SK-N-SH treated with all-trans-retinoic acid at 6 μM for 48 hours (cell line): ENCODE measurements at regions not wholly inside any gene's neighbourhood (a gene's known extent, or its start where the extent isn't known, plus 50 kb on each side); places are given as distances from the start of the nearest gene placed in this dataset.

Source experiments
- ATAC-seq: fragments of 200-7000 bp; cut with Tn5 transposase; 3 replicates; pipeline ENCODE4 v1.9.1; 2020; ENCODE audit warnings: mild to moderate bottlenecking, moderate library complexity
- ARNTL ChIP-seq: fragments of 450-650 bp; formaldehyde crosslinking; IDR thresholded peaks from 2 replicates; pipeline ENCODE4 v1.5.0; 2020; ENCODE audit warnings: low read depth, mild to moderate bottlenecking, moderate library complexity, borderline replicate concordance
- CSDC2 ChIP-seq: fragments of 250-450 bp; sonication (Bioruptor Pico); IDR thresholded peaks from 2 replicates; pipeline ENCODE4 v1.5.0; 2020; ENCODE audit warnings: mild to moderate bottlenecking, moderate library complexity
- CSRNP3 ChIP-seq: fragments of 250-450 bp; sonication (Bioruptor Pico); IDR thresholded peaks from 2 replicates; pipeline ENCODE4 v1.5.1; 2021; ENCODE audit warnings: mild to moderate bottlenecking, moderate library complexity
- ESRRG ChIP-seq: fragments of 250-450 bp; sonication (Bioruptor Pico); IDR thresholded peaks from 2 replicates; pipeline ENCODE4 v1.6.1; 2021; ENCODE audit warnings: mild to moderate bottlenecking
- ISL1 ChIP-seq: fragments of 250-450 bp; sonication (Bioruptor Pico); IDR thresholded peaks from 2 replicates; pipeline ENCODE4 v2.1.2; 2022; ENCODE audit warnings: mild to moderate bottlenecking, moderate library complexity
- OSR1 ChIP-seq: fragments of 250-450 bp; sonication (Bioruptor Pico); IDR thresholded peaks from 2 replicates; pipeline ENCODE4 v1.8.0; 2022; ENCODE audit warnings: moderate library complexity, mild to moderate bottlenecking, inconsistent platforms
- POU6F1 ChIP-seq: fragments of 250-450 bp; sonication (Bioruptor Pico); IDR thresholded peaks from 2 replicates; pipeline ENCODE4 v1.8.0; 2021; ENCODE audit warnings: low read depth, mild to moderate bottlenecking, moderate library complexity, borderline replicate concordance
- PPARA ChIP-seq: fragments of 250-450 bp; sonication (Bioruptor Pico); IDR thresholded peaks from 2 replicates; pipeline ENCODE4 v1.5.0; 2020; ENCODE audit warnings: mild to moderate bottlenecking, borderline replicate concordance
- RARB ChIP-seq: fragments of 250-450 bp; sonication (Bioruptor Pico); IDR thresholded peaks from 2 replicates; pipeline ENCODE4 v1.8.0; 2021; ENCODE audit warnings: mild to moderate bottlenecking, moderate library complexity
- TCF4 ChIP-seq: fragments of 250-450 bp; sonication (Bioruptor Pico); IDR thresholded peaks from 2 replicates; pipeline ENCODE4 v1.8.0; 2021; ENCODE audit warnings: mild to moderate bottlenecking, moderate library complexity, borderline replicate concordance
- TOX ChIP-seq: fragments of 250-450 bp; sonication (Bioruptor Pico); IDR thresholded peaks from 2 replicates; pipeline ENCODE4 v1.8.0; 2021; ENCODE audit warnings: mild to moderate bottlenecking, moderate library complexity, borderline replicate concordance
- ZC3H10 ChIP-seq: fragments of 250-450 bp; sonication (Bioruptor Pico); IDR thresholded peaks from 2 replicates; pipeline ENCODE4 v1.5.1; 2021; ENCODE audit warnings: mild to moderate bottlenecking, moderate library complexity
- ZFP3 ChIP-seq: fragments of 250-450 bp; sonication (Bioruptor Pico); IDR thresholded peaks from 2 replicates; pipeline ENCODE4 v1.5.0; 2020; ENCODE audit warnings: mild to moderate bottlenecking, moderate library complexity
- ZFP30 ChIP-seq: fragments of 450-650 bp; formaldehyde crosslinking; IDR thresholded peaks from 2 replicates; pipeline ENCODE4 v1.5.0; 2022; ENCODE audit warnings: mild to moderate bottlenecking, moderate library complexity
- ZNF70 ChIP-seq: fragments of 450-650 bp; formaldehyde crosslinking; IDR thresholded peaks from 2 replicates; pipeline ENCODE4 v1.5.0; 2020; ENCODE audit warnings: mild to moderate bottlenecking, moderate library complexity
- TF ChIP-seq, protein P1 (sequence below): fragments of 250-450 bp; sonication (Bioruptor Pico); IDR thresholded peaks from 2 replicates; pipeline ENCODE4 v1.8.0; 2020; ENCODE audit warnings: mild to moderate bottlenecking, moderate library complexity, borderline replicate concordance
- TF ChIP-seq, protein P2 (sequence below): fragments of 250-450 bp; sonication (Bioruptor Pico); IDR thresholded peaks from 2 replicates; pipeline ENCODE4 v1.5.0; 2020; ENCODE audit warnings: mild to moderate bottlenecking, moderate library complexity

DNA sequence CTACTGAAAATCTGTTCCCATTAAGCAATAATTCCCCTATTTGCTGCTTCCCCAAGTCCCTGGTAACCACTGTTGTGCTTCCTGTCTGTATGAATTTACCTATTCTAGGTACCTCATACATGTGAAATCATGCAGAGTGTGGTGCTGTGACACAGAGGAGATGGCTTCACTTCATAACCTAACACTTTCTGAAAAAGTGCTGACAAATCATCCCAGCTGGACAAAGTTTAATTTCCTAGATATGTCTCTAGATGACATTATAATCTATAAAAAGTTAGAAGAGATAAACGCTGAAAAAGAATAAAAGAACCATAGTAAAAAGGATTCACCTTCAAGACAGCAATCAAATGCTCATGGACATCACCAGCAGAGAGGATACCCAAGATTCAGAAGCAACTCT lies 277.9 kb downstream of the SKIDA1 start:
- ATAC-seq, result no peak
- TF ChIP-seq ZFP30 (CRISPR knock-in tag) (no peak), ESRRG (CRISPR knock-in tag) (no peak), POU6F1 (CRISPR knock-in tag) (no peak), ZC3H10 (no peak), CSDC2 (CRISPR knock-in tag) (no peak)

- no peak for TF ChIP-seq ISL1 (CRISPR knock-in tag)
- TF ChIP-seq ZNF70 (CRISPR knock-in tag), result no peak
- no peak for TF ChIP-seq OSR1 (CRISPR knock-in tag)
- TF ChIP-seq, protein P1, sequence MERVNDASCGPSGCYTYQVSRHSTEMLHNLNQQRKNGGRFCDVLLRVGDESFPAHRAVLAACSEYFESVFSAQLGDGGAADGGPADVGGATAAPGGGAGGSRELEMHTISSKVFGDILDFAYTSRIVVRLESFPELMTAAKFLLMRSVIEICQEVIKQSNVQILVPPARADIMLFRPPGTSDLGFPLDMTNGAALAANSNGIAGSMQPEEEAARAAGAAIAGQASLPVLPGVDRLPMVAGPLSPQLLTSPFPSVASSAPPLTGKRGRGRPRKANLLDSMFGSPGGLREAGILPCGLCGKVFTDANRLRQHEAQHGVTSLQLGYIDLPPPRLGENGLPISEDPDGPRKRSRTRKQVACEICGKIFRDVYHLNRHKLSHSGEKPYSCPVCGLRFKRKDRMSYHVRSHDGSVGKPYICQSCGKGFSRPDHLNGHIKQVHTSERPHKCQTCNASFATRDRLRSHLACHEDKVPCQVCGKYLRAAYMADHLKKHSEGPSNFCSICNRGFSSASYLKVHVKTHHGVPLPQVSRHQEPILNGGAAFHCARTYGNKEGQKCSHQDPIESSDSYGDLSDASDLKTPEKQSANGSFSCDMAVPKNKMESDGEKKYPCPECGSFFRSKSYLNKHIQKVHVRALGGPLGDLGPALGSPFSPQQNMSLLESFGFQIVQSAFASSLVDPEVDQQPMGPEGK (CRISPR knock-in tag), result no peak
- TF ChIP-seq TOX (CRISPR knock-in tag), result no peak
- no peak for TF ChIP-seq CSDC2 (CRISPR knock-in tag)
- TF ChIP-seq RARB (CRISPR knock-in tag), result no peak
- no peak for TF ChIP-seq POU6F1 (CRISPR knock-in tag)
- TF ChIP-seq ZFP30 (CRISPR knock-in tag), result no peak
- no peak for TF ChIP-seq CSRNP3 (CRISPR knock-in tag)
- TF ChIP-seq PPARA (CRISPR knock-in tag), result no peak
- no peak for ATAC-seq
Measured at GRCh38 chr10:21246178-21246577, 279.3 kb downstream of the SKIDA1 start.

DNA sequence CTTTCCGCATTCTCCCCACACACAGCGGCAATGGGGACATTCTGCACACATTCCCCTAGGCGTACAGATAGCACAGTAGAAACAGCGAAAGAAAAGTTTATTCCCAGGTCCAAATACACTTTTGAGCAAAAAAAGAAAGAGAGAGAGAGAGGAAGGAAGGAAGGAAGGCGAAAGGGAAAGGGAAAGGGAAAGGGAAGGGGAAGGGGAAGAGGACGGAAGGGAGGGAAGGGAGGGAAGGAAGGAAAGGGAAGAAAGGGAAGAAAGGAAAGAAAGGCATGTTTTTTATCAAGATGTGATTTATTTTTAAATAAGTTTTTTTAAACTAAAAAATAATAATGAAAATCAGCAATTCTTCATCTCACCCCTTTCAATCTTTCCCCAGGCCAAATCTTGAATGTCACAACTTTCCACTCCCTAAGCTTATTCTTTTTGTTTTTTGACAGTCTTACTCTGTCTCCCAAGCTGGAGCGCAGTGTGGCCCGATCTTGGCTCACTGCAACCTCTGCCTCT lies 281.7 kb downstream of the SKIDA1 start:
- no peak for ATAC-seq
- TF ChIP-seq ZFP3 (CRISPR knock-in tag) (no peak), TOX (CRISPR knock-in tag) (no peak), ZNF70 (CRISPR knock-in tag) (no peak), TCF4 (no peak), ARNTL (no peak)
- TF ChIP-seq, protein P1 (CRISPR knock-in tag), result no peak
- TF ChIP-seq, protein P2, sequence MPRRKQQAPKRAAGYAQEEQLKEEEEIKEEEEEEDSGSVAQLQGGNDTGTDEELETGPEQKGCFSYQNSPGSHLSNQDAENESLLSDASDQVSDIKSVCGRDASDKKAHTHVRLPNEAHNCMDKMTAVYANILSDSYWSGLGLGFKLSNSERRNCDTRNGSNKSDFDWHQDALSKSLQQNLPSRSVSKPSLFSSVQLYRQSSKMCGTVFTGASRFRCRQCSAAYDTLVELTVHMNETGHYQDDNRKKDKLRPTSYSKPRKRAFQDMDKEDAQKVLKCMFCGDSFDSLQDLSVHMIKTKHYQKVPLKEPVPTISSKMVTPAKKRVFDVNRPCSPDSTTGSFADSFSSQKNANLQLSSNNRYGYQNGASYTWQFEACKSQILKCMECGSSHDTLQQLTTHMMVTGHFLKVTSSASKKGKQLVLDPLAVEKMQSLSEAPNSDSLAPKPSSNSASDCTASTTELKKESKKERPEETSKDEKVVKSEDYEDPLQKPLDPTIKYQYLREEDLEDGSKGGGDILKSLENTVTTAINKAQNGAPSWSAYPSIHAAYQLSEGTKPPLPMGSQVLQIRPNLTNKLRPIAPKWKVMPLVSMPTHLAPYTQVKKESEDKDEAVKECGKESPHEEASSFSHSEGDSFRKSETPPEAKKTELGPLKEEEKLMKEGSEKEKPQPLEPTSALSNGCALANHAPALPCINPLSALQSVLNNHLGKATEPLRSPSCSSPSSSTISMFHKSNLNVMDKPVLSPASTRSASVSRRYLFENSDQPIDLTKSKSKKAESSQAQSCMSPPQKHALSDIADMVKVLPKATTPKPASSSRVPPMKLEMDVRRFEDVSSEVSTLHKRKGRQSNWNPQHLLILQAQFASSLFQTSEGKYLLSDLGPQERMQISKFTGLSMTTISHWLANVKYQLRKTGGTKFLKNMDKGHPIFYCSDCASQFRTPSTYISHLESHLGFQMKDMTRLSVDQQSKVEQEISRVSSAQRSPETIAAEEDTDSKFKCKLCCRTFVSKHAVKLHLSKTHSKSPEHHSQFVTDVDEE (CRISPR knock-in tag), result no peak
